Subcutaneous abdominal adipose tissue (tissue), 5 donors: ENCODE measurements at regions not wholly inside any gene's neighbourhood (a gene's known extent, or its start where the extent isn't known, plus 50 kb on each side); places are given as distances from the start of the nearest gene placed in this dataset.
A peak's percentile ranks its signal among the peaks of the same experiment; 100 is the strongest.

Experiments used
- H3K27ac ChIP-seq: one replicate; pipeline ENCODE4 v1.7.0; 2013; ENCODE audit warnings: low read depth, mild to moderate bottlenecking, inconsistent platforms, low read length, moderate library complexity
- H3K27me3 ChIP-seq, 5 donors: one replicate each; pipeline ENCODE4 v1.7.0; 2013; ENCODE audit warnings: low read length in 5 of 5, inconsistent platforms in 1 of 5; ENCODE audit not compliant: control insufficient read depth in 5 of 5, insufficient read depth in 4 of 5
- H3K36me3 ChIP-seq, 5 donors: one replicate each; pipeline ENCODE4 v1.7.0; 2013; ENCODE audit warnings: low read length in 5 of 5; ENCODE audit not compliant: control insufficient read depth in 5 of 5, insufficient read depth in 5 of 5
- H3K4me1 ChIP-seq, 5 donors: one replicate each; pipeline ENCODE4 v1.7.0; 2013; ENCODE audit warnings: low read length in 5 of 5, mild to moderate bottlenecking in 3 of 5, moderate library complexity in 1 of 5; ENCODE audit not compliant: control insufficient read depth in 5 of 5, insufficient read depth in 5 of 5
- H3K4me3 ChIP-seq, 5 donors: one replicate each; pipeline ENCODE4 v1.7.0; 2013; ENCODE audit warnings: low read length in 5 of 5, low read depth in 1 of 5
- H3K9ac ChIP-seq, 5 donors: one replicate each; pipeline ENCODE4 v1.7.0; 2013; ENCODE audit warnings: low read length in 5 of 5, mild to moderate bottlenecking in 4 of 5, moderate library complexity in 3 of 5
- H3K9me3 ChIP-seq, 5 donors: one replicate each; pipeline ENCODE4 v1.7.0; 2013; ENCODE audit warnings: low read length in 5 of 5; ENCODE audit not compliant: control insufficient read depth in 5 of 5
- donor health status: healthy.
- donor health status: healthy.
- donor health status: healthy.
- donor health status: healthy.
- donor health status: healthy.

DNA sequence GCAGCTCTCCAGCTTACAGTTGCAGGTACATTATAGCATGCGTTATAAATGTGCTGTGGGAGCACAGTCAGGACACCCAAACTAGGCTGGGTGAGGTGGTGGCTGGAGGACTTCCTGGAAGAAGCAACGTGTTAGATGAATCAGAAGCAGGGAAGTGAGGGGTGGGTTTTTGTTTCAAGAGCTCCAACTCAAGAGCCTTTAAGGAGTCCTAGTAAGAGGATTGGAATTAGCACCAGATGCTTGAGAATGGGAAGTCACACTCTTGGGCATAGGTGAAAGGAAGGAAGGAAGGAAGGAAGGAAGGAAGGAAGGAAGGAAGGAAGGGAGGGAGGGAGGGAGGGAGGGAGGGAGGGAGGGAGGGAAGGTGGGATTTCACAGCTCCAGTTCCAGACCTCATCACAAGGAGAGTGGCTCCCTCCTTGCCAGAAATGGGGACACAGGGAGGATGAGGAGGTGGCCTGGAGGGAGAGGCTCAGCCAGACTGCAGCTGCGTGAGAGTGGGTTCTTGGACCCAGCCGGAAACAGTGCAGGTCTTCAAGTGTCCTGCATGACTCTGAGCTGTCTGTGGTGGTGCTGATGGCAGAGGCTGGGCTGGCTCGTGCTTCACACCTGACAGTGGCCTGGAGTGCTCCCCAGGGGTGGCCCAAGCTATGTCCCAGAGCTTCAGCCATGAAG lies 115.7 kb upstream of the GSC start:
- Histone ChIP-seq H3K36me3 (no peaks in the 10 kb centered on the region), H3K9me3 (no peaks in the 10 kb centered on the region), H3K4me3 (no peak overlapping the region), H3K27me3 (no peaks in the 10 kb centered on the region), H3K4me1 (peaks cover 0 to 9% (median 5%) of the 10 kb centered on the region in 5 donors), H3K9ac (no peak overlapping the region), H3K27ac (no peak overlapping the region)

GRCh38 chr14:94884616-94885230 lies 114.8 kb upstream of the GSC start:
- Histone ChIP-seq H3K36me3 (no peaks in the 10 kb centered on the region), H3K27ac (no peak overlapping the region), H3K27me3 (no peaks in the 10 kb centered on the region), H3K4me1 (peaks cover 0 to 9% (median 5%) of the 10 kb centered on the region in 5 donors), H3K9me3 (no peaks in the 10 kb centered on the region), H3K4me3 (no peak overlapping the region), H3K9ac (no peak overlapping the region)

- no peak overlapping the region for H3K27ac ChIP-seq
- H3K4me3 ChIP-seq, result no peak overlapping the region
- H3K4me1 ChIP-seq, result peaks cover 0 to 15% (median 10%) of the 10 kb centered on the region in 5 donors
- H3K9ac ChIP-seq, result no peak overlapping the region
- H3K27me3 ChIP-seq, result no peaks in the 10 kb centered on the region
- no peaks in the 10 kb centered on the region for H3K9me3 ChIP-seq
- H3K36me3 ChIP-seq, result no peaks in the 10 kb centered on the region
Measured at GRCh38 chr14:94882401-94882800, 112.5 kb upstream of the GSC start.

DNA sequence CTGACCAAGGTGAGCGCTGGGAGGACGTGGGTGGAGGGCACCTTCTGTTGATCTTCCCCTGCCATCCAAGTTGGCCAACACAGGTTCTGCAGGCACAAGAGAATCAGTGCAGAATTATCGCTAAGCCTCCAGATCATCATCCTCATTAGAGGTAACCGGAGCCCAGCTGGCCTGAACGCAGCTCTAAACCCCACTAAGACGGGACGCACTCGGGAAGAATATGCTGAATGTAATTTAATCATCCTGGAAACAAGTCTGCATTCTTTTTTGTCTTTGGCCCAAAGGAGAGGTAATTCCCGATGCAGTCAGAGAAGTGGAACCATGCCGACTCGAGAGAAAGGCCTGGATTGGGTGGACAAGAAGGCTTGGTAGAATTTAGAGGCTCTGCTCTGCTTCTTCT lies 111.0 kb upstream of the GSC start:
- H3K27ac ChIP-seq, result peak overlapping the region; percentile 39
- no peaks in the 10 kb centered on the region for H3K9me3 ChIP-seq
- H3K9ac ChIP-seq, result no peak overlapping the region
- no peaks in the 10 kb centered on the region for H3K36me3 ChIP-seq
- H3K27me3 ChIP-seq, result no peaks in the 10 kb centered on the region
- no peak overlapping the region for H3K4me3 ChIP-seq
- H3K4me1 ChIP-seq, result peaks cover 0 to 16% (median 10%) of the 10 kb centered on the region in 5 donors

DNA sequence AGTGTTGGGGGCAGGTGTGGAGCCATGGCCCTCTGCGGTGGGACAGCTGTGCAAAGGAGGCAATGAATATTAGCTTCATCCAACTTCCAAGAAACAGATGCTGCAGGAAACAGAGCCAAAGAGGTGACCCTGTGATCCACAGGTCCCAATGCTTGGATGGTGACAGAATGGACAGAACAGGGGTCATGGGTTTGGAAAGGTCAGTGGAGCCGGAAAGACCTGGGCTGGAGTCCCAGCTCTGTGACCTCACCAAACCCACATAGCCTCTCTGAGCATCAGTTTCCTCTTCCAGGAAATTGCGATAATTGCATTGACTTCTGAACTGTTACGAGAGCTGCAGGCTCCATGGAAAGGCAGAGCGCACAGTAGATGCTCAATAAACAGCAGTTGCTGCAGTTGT lies 110.2 kb upstream of the GSC start:
- H3K9ac ChIP-seq, result no peak overlapping the region
- H3K27me3 ChIP-seq, result no peaks in the 10 kb centered on the region
- H3K27ac ChIP-seq, result no peak overlapping the region
- H3K4me1 ChIP-seq, result peaks cover 0 to 16% (median 10%) of the 10 kb centered on the region in 5 donors
- no peak overlapping the region for H3K4me3 ChIP-seq
- no peaks in the 10 kb centered on the region for H3K36me3 ChIP-seq
- H3K9me3 ChIP-seq, result no peaks in the 10 kb centered on the region

DNA sequence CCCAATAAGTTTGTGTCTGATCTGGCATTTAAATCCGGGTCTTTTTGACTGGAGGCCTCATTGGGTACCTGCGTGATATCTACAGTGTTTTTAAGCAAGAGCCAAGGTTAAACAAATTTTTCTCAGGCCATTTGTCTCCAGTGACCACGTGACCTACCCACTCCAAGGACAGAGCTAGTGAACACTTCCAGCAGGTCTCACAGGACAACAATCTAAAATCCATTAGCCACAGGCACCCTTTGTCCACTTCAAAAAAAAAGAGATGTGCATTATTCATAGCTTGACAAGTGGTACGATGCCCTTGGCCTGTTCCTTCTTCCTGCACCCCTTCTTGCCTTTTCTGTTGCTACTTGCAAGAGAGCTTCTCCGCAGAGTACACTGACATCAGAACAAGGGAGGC lies 109.6 kb upstream of the GSC start:
- Histone ChIP-seq H3K27me3 (no peaks in the 10 kb centered on the region), H3K4me1 (peaks cover 0 to 16% (median 10%) of the 10 kb centered on the region in 5 donors), H3K9me3 (no peaks in the 10 kb centered on the region), H3K36me3 (no peaks in the 10 kb centered on the region), H3K9ac (no peak overlapping the region), H3K4me3 (no peak overlapping the region), H3K27ac (no peak overlapping the region)

- H3K4me1 ChIP-seq, result peaks cover 0 to 14% (median 7%) of the 10 kb centered on the region in 5 donors
- no peaks in the 10 kb centered on the region for H3K36me3 ChIP-seq
- H3K27me3 ChIP-seq, result peaks cover 0 to 3% (median 0%) of the 10 kb centered on the region in 5 donors
- no peak overlapping the region for H3K9ac ChIP-seq
- no peaks in the 10 kb centered on the region for H3K9me3 ChIP-seq
- H3K27ac ChIP-seq, result no peak overlapping the region
- H3K4me3 ChIP-seq, result no peak overlapping the region
Measured at GRCh38 chr14:94876306-94876705, 106.4 kb upstream of the GSC start.

DNA sequence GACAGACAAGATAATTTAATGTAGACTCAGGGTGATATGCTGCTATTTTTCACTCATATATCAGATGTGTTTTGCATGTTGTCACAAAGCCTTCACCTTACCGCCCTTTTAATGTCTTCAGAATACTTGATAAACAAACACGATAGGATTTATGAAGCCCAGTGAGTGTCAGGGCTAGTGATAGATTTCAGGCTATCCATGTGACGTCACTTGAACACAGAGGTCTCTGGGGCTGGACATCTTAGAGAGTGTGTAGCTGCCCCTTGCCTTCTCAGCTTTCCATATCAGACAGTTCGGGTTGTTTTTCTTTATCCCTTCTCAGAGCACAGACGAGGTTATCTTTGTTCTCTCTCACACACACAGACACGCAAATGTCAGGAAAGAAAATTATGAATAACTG lies 105.3 kb upstream of the GSC start:
- Histone ChIP-seq H3K27ac (no peak overlapping the region), H3K4me1 (peaks cover 0 to 8% (median 5%) of the 10 kb centered on the region in 5 donors), H3K9me3 (no peaks in the 10 kb centered on the region), H3K36me3 (no peaks in the 10 kb centered on the region), H3K9ac (no peak overlapping the region), H3K27me3 (peaks cover 0 to 3% (median 0%) of the 10 kb centered on the region in 5 donors), H3K4me3 (no peak overlapping the region)

DNA sequence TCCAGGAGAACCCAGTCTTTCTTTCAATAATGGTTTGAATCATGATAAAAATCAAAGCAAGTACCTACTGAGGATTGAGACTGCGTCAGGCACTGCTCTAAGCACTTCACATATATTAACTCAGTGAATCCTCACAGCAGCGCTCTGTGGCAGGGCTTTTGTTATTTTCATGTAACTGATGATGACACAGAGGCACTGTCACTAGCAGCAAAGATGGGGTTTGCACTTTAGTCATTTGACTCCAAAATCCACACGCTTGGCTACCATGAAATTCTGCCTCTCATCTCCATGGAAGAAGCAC lies 98.8 kb upstream of the GSC start:
- H3K27me3 ChIP-seq, result peaks cover 0 to 3% (median 2%) of the 10 kb centered on the region in 5 donors

DNA sequence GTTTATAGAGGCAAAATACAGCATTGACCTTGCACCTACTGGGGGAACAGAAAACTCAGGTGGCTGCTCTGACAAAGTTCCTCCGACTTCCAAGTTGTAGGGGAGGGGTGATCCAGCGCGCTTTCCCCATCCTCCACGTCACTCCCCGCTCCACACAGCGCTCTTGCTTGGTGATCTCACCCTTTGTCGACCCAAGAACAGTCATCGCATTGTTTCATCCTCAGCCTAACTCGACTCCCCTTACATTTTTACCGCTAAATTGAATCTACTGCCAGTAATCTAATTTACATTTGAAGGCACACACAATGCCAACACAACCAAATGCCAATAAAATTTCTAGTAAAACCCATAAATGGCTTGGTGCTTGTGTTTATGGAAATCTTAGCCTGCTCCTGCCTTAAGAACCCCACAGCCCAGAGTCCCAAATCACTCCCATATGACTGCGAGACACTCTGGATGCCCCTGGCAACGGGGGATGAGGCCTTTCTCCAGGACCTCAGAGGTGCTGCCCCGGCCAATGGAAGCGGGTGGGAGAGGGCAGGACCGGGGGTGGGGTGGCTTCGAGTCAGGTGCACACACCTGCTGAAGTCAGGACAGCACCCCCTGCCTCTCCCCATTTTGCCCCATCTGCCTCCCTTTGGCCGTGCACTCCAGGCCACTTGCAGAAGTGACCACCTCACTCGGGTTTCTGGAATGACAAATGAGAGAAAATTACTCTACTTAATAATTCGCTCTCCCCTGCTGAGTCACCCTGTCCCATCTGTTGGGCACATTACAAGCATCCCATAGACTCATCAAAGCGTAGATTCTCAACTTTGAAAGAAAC lies 98.2 kb upstream of the GSC start:
- H3K27ac ChIP-seq, result no peak overlapping the region
- no peak overlapping the region for H3K4me3 ChIP-seq
- H3K27me3 ChIP-seq, result peaks cover 0 to 3% (median 2%) of the 10 kb centered on the region in 5 donors
- H3K36me3 ChIP-seq, result no peaks in the 10 kb centered on the region
- no peak overlapping the region for H3K9ac ChIP-seq
- H3K4me1 ChIP-seq, result peaks cover 0 to 7% (median 4%) of the 10 kb centered on the region in 5 donors
- H3K9me3 ChIP-seq, result no peaks in the 10 kb centered on the region

More for the DNA sequence above, 98.8 kb upstream of the GSC start:
- no peaks in the 10 kb centered on the region for H3K36me3 ChIP-seq
- H3K4me3 ChIP-seq, result no peak overlapping the region
- no peaks in the 10 kb centered on the region for H3K9me3 ChIP-seq
- no peak overlapping the region for H3K27ac ChIP-seq
- H3K9ac ChIP-seq, result no peak overlapping the region
- H3K4me1 ChIP-seq, result peaks cover 0 to 7% (median 4%) of the 10 kb centered on the region in 5 donors
